COLO668 (cell line): ENCODE measurements at regions not wholly inside any gene's neighbourhood (a gene's known extent, or its start where the extent isn't known, plus 50 kb on each side); places are given as distances from the start of the nearest gene placed in this dataset.
"Not testable (repeated sequence)": the region's sequence is repeated elsewhere in the genome, so short reads cannot be mapped to it uniquely, and the experiment has no call there.

ENCODE experiments used
- DNase-seq: peaks from one replicate; lab custom pipeline; 2025; ENCODE audit not compliant: unreplicated experiment; lab: John Stamatoyannopoulos, UW

- DNase-seq = no peak
These were observed 196.9 kb downstream of the ALG10 start for GRCh38 chr12:34219046-34219770.

GRCh38 chr12:34220079-34220478, 197.8 kb downstream of the ALG10 start:
- not testable (repeated sequence) for DNase-seq

- DNase-seq = no peak
These were observed 201.3 kb downstream of the ALG10 start for GRCh38 chr12:34223640-34224039.

DNA sequence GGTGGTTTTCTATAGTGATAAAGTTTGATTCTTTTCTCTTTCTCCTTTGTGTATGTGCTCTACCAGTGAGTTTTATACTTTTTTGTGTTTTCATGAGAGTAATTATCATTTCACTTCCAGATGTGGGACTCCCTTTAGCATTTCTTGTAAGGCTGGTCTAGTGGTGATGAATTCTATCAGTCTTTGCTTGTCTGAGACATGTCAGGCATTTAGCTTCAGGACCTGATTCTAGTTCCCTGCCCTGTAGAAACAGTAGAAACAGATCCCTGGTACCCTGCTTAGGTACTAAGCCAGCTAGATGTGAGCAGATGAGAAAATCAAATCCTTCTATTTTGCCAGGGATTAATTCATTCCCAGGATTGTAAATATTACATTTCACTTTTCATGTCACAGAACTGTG, 203.7 kb downstream of the ALG10 start:
- not testable (repeated sequence) for DNase-seq

- DNase-seq = not testable (repeated sequence)
These were observed 205.8 kb downstream of the ALG10 start for GRCh38 chr12:34228046-34228445.

- DNase-seq = not testable (repeated sequence)
These were observed 206.7 kb downstream of the ALG10 start for GRCh38 chr12:34229033-34229432.

GRCh38 chr12:34233618-34234017, 211.3 kb downstream of the ALG10 start:
- no peak for DNase-seq

- DNase-seq = no peak
These were observed 213.8 kb downstream of the ALG10 start for GRCh38 chr12:34236073-34236472.

DNA sequence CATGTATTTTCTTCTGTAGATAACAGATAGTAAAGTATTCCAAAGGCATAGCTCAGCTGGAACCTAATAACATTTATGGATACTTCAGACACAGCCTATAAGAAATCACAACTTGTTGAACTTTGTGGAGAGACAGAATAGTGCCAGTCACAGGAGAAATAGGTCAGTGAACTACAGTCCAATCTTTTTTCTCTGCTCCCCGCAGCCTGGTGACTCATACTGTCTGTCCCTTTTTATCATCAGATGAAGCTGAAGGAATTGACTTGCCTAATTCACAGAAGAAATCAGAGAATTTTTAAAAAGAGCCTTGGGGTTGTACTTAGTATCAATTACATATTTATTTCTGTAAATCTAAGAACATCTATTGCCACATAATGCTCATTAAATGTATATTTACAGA, 222.3 kb downstream of the ALG10 start:
- no peak for DNase-seq

GRCh38 chr12:34249271-34249670, 227.0 kb downstream of the ALG10 start:
- DNase-seq = no peak

- not testable (repeated sequence) for DNase-seq
These were observed 229.6 kb downstream of the ALG10 start for GRCh38 chr12:34251879-34252278.

DNA sequence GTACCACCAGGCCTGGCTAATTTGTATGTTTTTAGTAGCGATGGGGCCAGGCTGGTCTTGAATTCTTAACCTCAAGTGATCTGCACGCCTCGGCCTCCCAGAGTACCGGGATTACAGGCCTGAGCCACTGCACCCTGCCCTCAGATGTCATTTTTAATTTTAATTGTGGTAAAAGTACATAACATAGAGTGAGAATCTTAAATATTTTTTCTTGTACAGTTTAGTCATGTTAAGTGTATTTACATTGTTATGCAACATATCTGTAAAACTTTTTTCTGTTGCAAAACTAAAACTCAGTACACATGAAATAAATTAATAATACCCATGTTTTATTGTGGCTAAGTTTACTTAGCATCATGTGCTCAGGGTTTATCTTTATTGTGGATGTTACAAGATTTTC, 231.4 kb downstream of the ALG10 start:
- no peak for DNase-seq

GRCh38 chr12:34257093-34257492, 234.8 kb downstream of the ALG10 start:
- no peak for DNase-seq

DNA sequence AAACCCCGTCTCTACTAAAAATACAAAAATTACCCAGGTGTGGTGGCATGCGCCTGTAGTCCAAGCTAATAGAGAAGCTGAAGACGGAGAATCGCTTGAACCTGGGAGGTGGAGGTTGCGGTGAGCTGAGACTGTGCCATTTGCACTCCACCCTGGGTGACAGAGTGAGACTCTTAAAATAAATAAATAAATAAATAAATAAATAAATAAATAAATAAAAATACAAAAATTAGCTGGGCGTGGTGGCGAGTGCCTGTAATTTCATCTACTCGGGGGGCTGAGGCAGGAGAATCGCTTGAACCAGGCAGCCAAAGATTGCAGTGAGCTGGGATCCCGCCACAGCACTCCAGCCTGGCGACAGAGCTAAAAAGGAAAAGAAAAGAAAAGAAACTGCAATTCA, 239.8 kb downstream of the ALG10 start:
- not testable (repeated sequence) for DNase-seq

- DNase-seq = no peak
These were observed 241.8 kb downstream of the ALG10 start for GRCh38 chr12:34264110-34264509.

DNA sequence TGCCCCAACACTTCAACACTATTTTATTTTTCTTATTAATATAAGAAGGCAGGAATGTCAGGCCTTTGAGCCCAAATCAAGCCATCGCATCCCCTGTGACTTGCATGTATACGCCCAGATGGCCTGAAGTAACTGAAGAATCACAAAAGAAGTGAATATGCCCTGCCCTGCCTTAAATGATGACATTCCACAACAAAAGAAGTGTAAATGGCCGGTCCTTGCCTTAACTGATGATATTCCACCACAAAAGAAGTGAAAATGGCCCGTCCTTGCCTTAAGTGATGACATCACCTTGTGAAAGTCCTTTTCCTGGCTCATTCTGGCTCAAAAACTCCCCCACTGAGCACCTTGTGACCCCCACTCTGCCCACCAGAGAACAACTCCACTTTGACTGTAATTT, 251.4 kb downstream of the ALG10 start:
- DNase-seq = not testable (repeated sequence)

- DNase-seq = no peak
These were observed 252.8 kb downstream of the ALG10 start for GRCh38 chr12:34275129-34275528.

DNA sequence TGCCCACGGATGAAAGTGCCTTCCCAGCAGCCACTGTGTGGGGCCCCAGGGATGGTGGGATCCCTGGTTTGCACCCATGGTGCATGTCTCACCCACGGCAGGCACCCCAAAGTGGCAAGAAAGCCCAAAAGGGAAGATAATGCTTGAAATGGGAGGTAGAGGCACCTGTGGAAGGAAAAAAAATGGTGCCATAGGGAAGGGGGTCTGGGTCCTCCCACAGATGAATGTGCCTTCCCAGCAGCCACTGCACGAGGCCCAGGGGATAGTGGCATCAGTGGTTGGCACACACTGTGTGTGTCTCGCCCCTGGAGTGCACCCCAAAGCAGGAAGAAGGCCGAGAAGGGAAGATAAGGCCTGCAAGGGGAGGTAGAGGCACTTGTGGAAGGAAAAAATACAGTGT, 264.2 kb downstream of the ALG10 start:
- no peak for DNase-seq

DNA sequence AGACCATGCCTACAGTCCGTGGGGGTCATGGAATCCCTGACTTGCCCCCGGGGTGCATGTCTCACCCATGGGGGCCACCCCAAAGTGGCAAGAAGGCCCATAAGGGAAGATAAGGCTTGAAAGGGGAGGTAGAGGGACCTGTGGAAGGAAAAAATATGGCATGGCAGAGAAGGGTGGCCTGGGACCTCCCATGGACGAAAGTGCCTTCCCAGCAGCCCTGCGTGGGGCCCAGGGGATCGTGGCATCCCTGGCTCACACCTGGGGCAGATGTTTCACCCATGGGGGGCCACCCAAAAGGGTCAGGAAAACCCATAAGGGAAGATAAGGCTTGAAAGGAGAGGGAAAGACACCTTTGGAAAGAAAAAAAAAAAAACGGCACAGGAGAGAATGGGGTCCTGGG, 264.6 kb downstream of the ALG10 start:
- DNase-seq = no peak

- DNase-seq = no peak
These were observed 265.1 kb downstream of the ALG10 start for GRCh38 chr12:34287437-34287836.

DNA sequence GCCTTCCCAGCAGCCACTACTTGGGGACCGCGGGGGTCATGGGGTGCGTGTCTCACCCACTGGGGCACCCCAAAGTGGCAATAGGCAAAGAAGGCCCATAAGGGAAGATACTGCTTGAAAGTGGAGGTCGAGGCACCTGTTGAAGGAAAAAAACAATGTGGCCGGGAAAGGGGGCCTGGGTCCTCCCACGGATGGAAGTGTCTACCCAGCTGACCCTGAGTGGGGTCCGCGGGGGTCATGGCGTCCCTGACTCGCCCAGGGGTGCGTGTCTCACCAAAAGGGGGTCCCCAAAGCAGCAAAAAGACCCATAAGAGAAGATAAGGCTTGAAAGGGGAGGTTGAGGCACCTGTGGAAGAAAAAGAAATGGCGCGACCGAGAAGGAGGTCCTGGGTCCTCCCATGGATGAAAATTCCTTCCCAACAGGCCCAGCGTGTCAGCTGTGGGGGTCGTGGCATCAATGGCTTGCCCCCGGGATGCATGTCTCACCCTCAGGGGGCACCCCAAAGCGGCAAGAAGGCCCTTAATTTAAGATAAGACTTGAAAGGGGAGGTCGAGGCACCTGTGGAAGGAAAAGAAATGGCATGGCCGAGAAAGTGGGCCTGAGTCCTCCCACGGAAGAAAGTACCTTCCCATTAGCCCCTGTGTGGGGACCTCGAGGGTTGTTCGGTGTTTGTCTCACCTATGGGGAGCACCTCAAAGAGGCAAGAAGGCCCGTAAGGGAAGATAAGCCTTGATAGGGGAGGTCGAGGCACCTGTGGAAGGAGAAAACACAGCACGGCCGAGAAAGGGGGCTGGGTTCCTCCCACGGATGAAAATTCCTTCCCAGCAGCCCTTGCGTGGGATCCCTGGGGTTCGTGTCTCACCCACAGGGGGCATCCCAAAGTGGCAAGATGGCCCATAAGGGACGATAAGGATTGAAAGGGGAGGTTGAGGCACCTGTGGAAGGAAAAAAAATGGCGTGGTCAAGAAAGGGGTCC, 266.0 kb downstream of the ALG10 start:
- DNase-seq = no peak

DNA sequence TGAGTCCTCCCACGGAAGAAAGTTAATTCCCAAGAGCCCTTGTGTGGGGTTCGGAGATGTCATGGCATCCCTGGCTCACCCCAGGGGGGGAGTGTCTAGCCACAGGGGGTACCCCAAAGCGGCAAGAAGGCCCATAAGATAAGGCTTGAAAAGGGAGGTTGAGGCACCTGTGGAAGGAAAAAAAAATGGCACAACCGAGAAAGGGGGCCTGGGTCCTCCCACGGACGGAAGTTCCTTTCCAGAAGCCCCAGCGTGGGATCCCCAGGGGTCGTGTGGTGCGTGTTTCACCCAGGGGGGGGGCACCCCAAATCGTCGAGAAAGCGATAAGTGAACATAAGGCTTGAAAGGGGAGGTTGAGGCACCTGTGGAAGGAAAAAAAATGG, 266.7 kb downstream of the ALG10 start:
- no peak for DNase-seq
